ENCODE measurements at regions not wholly inside any gene's neighbourhood (a gene's known extent, or its start where the extent isn't known, plus 50 kb on each side); places are given as distances from the start of the nearest gene placed in this dataset.

DNA sequence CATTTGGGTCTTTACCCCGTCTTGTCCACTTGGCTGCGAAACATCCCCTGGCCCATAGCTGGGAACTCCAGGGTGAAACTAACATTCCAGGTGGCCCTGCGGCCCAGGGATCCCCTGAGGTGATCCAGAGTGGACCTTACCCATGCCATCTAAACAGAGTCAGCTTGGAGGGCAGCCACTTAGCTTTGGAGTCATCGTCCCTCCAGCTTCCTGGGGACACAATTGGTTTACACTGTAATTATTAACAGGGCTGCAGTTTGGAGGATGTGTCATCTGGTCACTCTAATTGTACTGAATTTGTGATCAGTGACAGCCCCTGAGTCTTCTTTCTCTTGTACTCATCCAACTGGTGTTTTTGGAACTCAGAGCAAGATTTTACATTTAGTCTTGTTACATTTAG lies 149.9 kb downstream of the ENGASE start:
- H3K27ac ChIP-seq, result no peak overlapping the region
- 40 to 62% (median 56%) methylated on average over 3 to 4 of the region's 4 CpGs for WGBS, 5 donors
- H3K27me3 ChIP-seq, result peaks cover 11 to 93% (median 68%) of the 10 kb centered on the region in 3 donors
- no peak for DNase-seq
- peaks cover 3 to 17% (median 12%) of the 10 kb centered on the region in 4 donors for H3K4me1 ChIP-seq
- intact Hi-C loops (cut with DNase I; ENCODE audit: low total_unique reads), result no loop called here
- H3K36me3 ChIP-seq, result no peaks in the 10 kb centered on the region
- TF ChIP-seq POLR2AphosphoS5 (IDR thresholded peaks at IDR 0.05), result no peak
- TF ChIP-seq, protein P1, sequence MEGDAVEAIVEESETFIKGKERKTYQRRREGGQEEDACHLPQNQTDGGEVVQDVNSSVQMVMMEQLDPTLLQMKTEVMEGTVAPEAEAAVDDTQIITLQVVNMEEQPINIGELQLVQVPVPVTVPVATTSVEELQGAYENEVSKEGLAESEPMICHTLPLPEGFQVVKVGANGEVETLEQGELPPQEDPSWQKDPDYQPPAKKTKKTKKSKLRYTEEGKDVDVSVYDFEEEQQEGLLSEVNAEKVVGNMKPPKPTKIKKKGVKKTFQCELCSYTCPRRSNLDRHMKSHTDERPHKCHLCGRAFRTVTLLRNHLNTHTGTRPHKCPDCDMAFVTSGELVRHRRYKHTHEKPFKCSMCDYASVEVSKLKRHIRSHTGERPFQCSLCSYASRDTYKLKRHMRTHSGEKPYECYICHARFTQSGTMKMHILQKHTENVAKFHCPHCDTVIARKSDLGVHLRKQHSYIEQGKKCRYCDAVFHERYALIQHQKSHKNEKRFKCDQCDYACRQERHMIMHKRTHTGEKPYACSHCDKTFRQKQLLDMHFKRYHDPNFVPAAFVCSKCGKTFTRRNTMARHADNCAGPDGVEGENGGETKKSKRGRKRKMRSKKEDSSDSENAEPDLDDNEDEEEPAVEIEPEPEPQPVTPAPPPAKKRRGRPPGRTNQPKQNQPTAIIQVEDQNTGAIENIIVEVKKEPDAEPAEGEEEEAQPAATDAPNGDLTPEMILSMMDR (IDR thresholded peaks at IDR 0.05), result no peak
- no peak for TF ChIP-seq EP300 (IDR thresholded peaks at IDR 0.05)
- TF ChIP-seq POLR2A (IDR thresholded peaks at IDR 0.05), result no peak
- no peak overlapping the region for H3K4me3 ChIP-seq
- H3K9me3 ChIP-seq, result no peaks in the 10 kb centered on the region

DNA sequence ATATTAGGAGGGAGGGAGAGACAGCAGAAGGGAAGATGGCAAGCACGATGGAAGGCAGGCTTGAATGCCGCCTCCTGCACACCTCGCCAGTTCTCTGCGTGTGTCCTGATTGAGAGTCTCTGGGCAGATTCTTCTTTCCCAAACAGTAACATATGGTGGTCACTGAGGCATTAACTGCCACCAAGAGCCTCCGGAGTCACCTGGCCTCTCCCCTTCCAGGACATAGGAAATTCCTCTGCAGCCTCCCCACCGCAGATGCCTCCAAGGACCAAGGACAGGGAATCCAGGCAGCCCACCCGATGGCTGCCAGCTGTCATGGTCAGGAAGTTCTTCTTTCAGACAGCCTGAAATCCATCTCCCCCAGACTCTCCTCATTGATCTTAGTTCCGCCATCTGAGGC lies 149.3 kb downstream of the ENGASE start:
- H3K27ac ChIP-seq, result no peak overlapping the region
- intact Hi-C loops (cut with DNase I; ENCODE audit: low total_unique reads), result no loop called here
- DNase-seq, result no peak
- TF ChIP-seq POLR2AphosphoS5 (IDR thresholded peaks at IDR 0.05) (no peak), EP300 (IDR thresholded peaks at IDR 0.05) (no peak), POLR2A (IDR thresholded peaks at IDR 0.05) (no peak)
- TF ChIP-seq, protein P1 (IDR thresholded peaks at IDR 0.05), result no peak
- H3K4me1 ChIP-seq, result peaks cover 3 to 17% (median 12%) of the 10 kb centered on the region in 4 donors
- no peaks in the 10 kb centered on the region for H3K9me3 ChIP-seq
- WGBS, 5 donors, result 49 to 71% (median 69%) methylated on average over 8 of the region's 8 CpGs
- no peak overlapping the region for H3K4me3 ChIP-seq
- H3K36me3 ChIP-seq, result no peaks in the 10 kb centered on the region
- peaks cover 11 to 98% (median 73%) of the 10 kb centered on the region in 3 donors for H3K27me3 ChIP-seq

DNA sequence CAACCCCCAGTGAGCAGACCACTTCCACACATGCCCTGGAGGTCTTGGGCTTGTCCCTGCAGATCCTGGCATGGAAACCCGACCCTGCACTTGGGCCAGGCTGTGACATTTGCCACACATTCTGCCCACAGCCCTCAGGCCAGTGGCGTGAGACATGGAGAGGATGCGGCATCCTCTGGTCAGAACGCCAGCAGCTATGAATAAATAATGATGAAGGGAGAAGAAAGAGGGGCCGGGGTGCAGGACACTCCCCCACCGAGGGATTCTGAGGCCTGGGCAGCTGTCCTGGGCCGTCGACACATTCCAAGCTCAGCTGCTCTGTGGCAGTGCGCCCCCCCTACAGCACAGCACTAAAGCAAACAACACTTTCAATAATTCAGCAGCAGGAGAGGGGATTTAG lies 148.8 kb downstream of the ENGASE start:
- Histone ChIP-seq H3K36me3 (no peaks in the 10 kb centered on the region), H3K9me3 (no peaks in the 10 kb centered on the region), H3K4me1 (peaks cover 3 to 17% (median 12%) of the 10 kb centered on the region in 4 donors), H3K27me3 (peaks cover 11 to 98% (median 77%) of the 10 kb centered on the region in 3 donors), H3K27ac (no peak overlapping the region), H3K4me3 (no peak overlapping the region)
- DNase-seq, result no peak
- intact Hi-C loops (cut with DNase I; ENCODE audit: low total_unique reads), result no loop called here
- 21 to 43% (median 28%) methylated on average over 9 of the region's 9 CpGs for WGBS, 5 donors
- no peak for TF ChIP-seq POLR2AphosphoS5 (IDR thresholded peaks at IDR 0.05)
- TF ChIP-seq POLR2A (IDR thresholded peaks at IDR 0.05), result no peak
- TF ChIP-seq EP300 (IDR thresholded peaks at IDR 0.05), result no peak
- TF ChIP-seq, protein P1 (IDR thresholded peaks at IDR 0.05), result no peak

DNA sequence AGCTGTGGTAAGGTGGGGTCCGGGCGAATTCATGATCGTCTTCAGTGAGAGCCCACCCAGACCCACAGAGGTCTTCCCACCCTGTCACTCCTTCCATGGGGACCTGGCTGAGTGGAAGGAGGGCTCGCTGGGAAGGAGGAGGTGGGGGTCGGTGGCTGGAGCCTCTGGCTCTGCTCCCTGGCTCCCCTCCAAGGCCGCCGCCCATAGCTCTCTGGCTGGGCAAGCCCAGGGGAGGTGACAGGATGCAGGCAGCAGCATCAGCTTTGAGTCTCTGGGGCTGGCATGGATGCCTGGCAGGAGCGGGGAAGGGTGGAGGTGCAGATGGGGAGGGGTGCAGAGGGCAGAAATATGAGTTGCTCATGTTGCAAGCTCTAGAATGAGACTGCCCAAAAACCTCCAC lies 147.0 kb downstream of the ENGASE start:
- no peak overlapping the region for H3K27ac ChIP-seq
- intact Hi-C loops (cut with DNase I; ENCODE audit: low total_unique reads), result no loop called here
- no peaks in the 10 kb centered on the region for H3K36me3 ChIP-seq
- no peak overlapping the region for H3K4me3 ChIP-seq
- no peak for DNase-seq
- peaks cover 3 to 17% (median 12%) of the 10 kb centered on the region in 4 donors for H3K4me1 ChIP-seq
- no peaks in the 10 kb centered on the region for H3K9me3 ChIP-seq
- peaks cover 11 to 98% (median 90%) of the 10 kb centered on the region in 3 donors for H3K27me3 ChIP-seq
- TF ChIP-seq, protein P1 (IDR thresholded peaks at IDR 0.05), result no peak
- no peak for TF ChIP-seq EP300 (IDR thresholded peaks at IDR 0.05)
- no peak for TF ChIP-seq POLR2AphosphoS5 (IDR thresholded peaks at IDR 0.05)
- TF ChIP-seq POLR2A (IDR thresholded peaks at IDR 0.05), result no peak
- WGBS, 5 donors, result 63 to 85% (median 74%) methylated on average over 6 to 8 of the region's 8 CpGs
